Pancreas (tissue), 10 donors: ENCODE measurements at regions not wholly inside any gene's neighbourhood (a gene's known extent, or its start where the extent isn't known, plus 50 kb on each side); places are given as distances from the start of the nearest gene placed in this dataset.

ENCODE experiments used
- ATAC-seq, 4 donors: fragments of 200-7000 bp; cut with Tn5 transposase; one replicate each; pipeline versions ENCODE4 v1.8.0 to v1.9.1; 2020; ENCODE audit warnings: mild to moderate bottlenecking in 4 of 4, moderate library complexity in 4 of 4
- DNase-seq, 6 donors: peaks; one replicate each; pipeline ENCODE4 v3.0.0-alpha.2; 2020
- FAIRE-seq: peaks from 2 replicates; lab custom pipeline; 2012; peaks lifted over from hg19 to GRCh38; lab: Jason Lieb, UNC
- H3K27ac ChIP-seq, 4 donors: fragments of 200-600 bp; sonication (generic); 1 replicate in 3 of 4; 2 replicates in 1 of 4; pipeline versions ENCODE4 v1.5.0 to v1.8.0; 2020
- H3K27me3 ChIP-seq, 4 donors: fragments of 200-600 bp; one replicate each; pipeline ENCODE4 v1.8.0; 2021
- H3K36me3 ChIP-seq, 3 donors: fragments of 200-600 bp; sonication (generic) in 1 of 3; one replicate each; pipeline versions ENCODE4 v1.5.0 to v1.8.0; 2020 to 2021
- H3K4me1 ChIP-seq, 3 donors: fragments of 200-600 bp; one replicate each; pipeline ENCODE4 v1.8.0; 2021
- H3K4me3 ChIP-seq, 4 donors: fragments of 200-600 bp; sonication (generic) in 2 of 4; one replicate each; pipeline versions ENCODE4 v1.5.0 to v1.8.0; 2020 to 2021
- H3K9me3 ChIP-seq, 4 donors: fragments of 200-600 bp; one replicate each; pipeline ENCODE4 v1.8.0; 2021
- WGBS, 2 donors: extraction: QIAGEN DNeasy Blood & Tissue Kit; methylation state at CpG; one replicate each; pipeline ENCODE4 v1.1.7; 2013; 5-methylcytosine and 5-hydroxymethylcytosine counted together
- intact Hi-C, 3 donors: fragments of 100-400 bp; cut with DNase I; formaldehyde crosslinking; loops; one replicate each; pipeline versions ENCODE4 v1.11.1 to v1.14.2; 2022
- TF ChIP-seq, protein P1 (sequence below), 4 donors: fragments of 200-600 bp; sonication (generic) in 3 of 4; IDR thresholded peaks; one replicate each; pipeline versions ENCODE4 v1.5.0 to v1.8.0; 2021; ENCODE audit warnings: antibody characterized with exemption in 4 of 4
- donor health status: healthy with polysubstance abuse.
- donor health status: DM: no; HTN: no; CAD: no; lungs with moderate emphysema.
- donor health status: DM: no; HTN: no; CAD: no.
- donor health status: control.
- donor health status: control.
- donor health status: Bipolar disorder and iron deficiency.
- donor health status: DM: yes; HTN: yes; CAD: no.
- donor health status: DM: no; HTN: no; CAD: no.
- donor health status: DM: no; HTN: no; CAD: no.
- donor health status: DM: yes; HTN: yes; CAD: no.

DNA sequence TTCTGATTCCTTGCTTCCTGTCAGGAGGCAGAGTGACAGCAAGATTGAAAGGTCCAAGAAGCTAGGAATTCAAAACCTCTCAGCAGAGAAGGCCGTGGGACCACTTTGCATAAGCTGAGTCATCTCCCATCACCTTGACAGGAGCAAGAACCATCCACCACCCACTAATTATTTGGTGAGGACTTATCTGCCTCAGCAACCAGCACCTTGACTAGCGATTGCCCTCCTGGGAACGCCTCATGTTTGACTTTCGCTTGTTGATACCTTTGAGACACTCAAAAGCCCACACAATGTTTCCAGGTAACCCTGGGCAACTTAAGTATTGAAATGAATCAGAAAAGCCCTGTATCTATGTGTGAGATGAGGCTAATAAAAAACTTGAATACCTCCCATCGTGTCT, 233.5 kb upstream of the GYPA start:
- no peak for DNase-seq
- H3K9me3 ChIP-seq: no peaks in the 10 kb centered on the region
- no peaks in the 10 kb centered on the region for H3K27me3 ChIP-seq
- ATAC-seq: no peak
- no peak overlapping the region for H3K27ac ChIP-seq
- no peaks in the 10 kb centered on the region for H3K4me1 ChIP-seq
- TF ChIP-seq, protein P1, sequence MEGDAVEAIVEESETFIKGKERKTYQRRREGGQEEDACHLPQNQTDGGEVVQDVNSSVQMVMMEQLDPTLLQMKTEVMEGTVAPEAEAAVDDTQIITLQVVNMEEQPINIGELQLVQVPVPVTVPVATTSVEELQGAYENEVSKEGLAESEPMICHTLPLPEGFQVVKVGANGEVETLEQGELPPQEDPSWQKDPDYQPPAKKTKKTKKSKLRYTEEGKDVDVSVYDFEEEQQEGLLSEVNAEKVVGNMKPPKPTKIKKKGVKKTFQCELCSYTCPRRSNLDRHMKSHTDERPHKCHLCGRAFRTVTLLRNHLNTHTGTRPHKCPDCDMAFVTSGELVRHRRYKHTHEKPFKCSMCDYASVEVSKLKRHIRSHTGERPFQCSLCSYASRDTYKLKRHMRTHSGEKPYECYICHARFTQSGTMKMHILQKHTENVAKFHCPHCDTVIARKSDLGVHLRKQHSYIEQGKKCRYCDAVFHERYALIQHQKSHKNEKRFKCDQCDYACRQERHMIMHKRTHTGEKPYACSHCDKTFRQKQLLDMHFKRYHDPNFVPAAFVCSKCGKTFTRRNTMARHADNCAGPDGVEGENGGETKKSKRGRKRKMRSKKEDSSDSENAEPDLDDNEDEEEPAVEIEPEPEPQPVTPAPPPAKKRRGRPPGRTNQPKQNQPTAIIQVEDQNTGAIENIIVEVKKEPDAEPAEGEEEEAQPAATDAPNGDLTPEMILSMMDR (IDR thresholded peaks at IDR 0.05): no peak
- FAIRE-seq: no peak
- 42 to 45% methylated on average over 5 of the region's 5 CpGs for WGBS, 2 donors
- no peak overlapping the region for H3K4me3 ChIP-seq
- intact Hi-C loops: no loop called here
- no peaks in the 10 kb centered on the region for H3K36me3 ChIP-seq

DNA sequence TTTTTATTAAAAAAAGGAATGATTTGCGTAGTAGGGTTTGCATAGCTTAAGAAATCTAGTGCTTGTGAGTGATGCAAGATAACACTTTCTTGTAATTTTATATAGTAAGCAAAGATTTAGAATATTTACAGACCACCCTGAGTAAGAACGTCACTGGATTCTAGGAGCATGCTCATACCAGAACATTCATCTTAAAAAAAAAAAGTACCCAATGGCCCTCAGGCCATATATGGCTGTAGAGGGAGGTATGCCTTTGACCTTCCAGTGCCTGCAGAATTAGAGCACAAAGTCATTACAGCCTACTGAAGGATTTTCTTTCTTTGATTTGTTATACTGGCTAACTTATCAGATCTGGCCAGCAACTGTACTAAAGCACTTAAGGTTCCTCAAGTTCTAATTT, 236.3 kb upstream of the GYPA start:
- TF ChIP-seq, protein P1 (IDR thresholded peaks at IDR 0.05): no peak
- Histone ChIP-seq H3K4me3 (no peak overlapping the region), H3K9me3 (no peaks in the 10 kb centered on the region), H3K36me3 (no peaks in the 10 kb centered on the region), H3K27me3 (no peaks in the 10 kb centered on the region), H3K4me1 (no peaks in the 10 kb centered on the region), H3K27ac (no peak overlapping the region)
- no peak for ATAC-seq
- 52 to 58% methylated on average over 2 of the region's 2 CpGs for WGBS, 2 donors
- DNase-seq: no peak
- no peak for FAIRE-seq
- intact Hi-C loops: no loop called here

DNA sequence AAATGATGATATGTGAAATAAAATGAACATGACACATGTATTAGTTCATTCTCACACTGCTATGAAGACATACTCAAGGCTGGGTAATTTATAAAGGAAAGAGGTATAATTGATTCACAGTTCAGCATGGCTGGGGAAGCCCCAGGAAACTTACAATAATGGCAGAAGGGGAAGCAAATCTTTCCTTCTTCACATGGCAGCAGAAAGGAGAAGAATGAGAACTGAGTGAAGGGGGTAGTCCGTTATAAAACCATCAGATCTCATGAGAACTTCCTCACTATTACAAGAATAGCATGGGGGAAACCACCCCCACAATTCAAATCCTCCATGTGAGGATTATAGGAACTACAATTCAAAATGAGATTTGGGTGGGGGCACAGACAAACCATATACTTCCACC, 243.9 kb upstream of the GYPA start:
- WGBS, 2 donors: 42 to 81% methylated on average over 1 of the region's 1 CpG
- Histone ChIP-seq H3K4me3 (no peak overlapping the region), H3K27me3 (no peaks in the 10 kb centered on the region), H3K27ac (no peak overlapping the region), H3K9me3 (no peaks in the 10 kb centered on the region), H3K36me3 (no peaks in the 10 kb centered on the region), H3K4me1 (no peaks in the 10 kb centered on the region)
- DNase-seq (no peak), FAIRE-seq (no peak), ATAC-seq (no peak)
- intact Hi-C loops: no loop called here
- TF ChIP-seq, protein P1 (IDR thresholded peaks at IDR 0.05): no peak

DNA sequence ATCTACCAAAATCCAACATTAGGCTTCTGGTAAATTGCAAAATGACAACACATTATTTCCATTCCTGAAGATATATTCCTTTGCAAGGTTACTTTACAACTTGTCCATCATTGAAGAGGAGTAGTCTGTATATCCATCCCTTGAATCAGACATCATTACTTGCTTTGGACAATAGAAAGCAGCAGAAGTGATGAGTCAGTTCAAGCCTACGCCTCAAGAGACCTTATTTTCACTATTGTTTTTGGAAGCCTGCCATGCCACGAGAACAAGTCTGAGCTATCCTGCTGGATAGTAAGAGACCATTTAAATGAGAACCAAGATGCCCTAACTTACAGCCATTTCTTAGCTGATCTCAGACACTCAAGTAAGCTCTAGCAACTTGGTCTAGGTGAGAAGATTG, 246.0 kb upstream of the HHIP start:
- intact Hi-C loops: no loop called here
- TF ChIP-seq, protein P1 (IDR thresholded peaks at IDR 0.05): no peak
- Histone ChIP-seq H3K4me1 (no peaks in the 10 kb centered on the region), H3K27ac (no peak overlapping the region), H3K4me3 (no peak overlapping the region), H3K27me3 (no peaks in the 10 kb centered on the region), H3K9me3 (no peaks in the 10 kb centered on the region), H3K36me3 (no peaks in the 10 kb centered on the region)
- DNase-seq: no peak
- WGBS, 2 donors: 37 to 52% methylated on average over 2 of the region's 2 CpGs
- FAIRE-seq: no peak
- ATAC-seq: no peak

DNA sequence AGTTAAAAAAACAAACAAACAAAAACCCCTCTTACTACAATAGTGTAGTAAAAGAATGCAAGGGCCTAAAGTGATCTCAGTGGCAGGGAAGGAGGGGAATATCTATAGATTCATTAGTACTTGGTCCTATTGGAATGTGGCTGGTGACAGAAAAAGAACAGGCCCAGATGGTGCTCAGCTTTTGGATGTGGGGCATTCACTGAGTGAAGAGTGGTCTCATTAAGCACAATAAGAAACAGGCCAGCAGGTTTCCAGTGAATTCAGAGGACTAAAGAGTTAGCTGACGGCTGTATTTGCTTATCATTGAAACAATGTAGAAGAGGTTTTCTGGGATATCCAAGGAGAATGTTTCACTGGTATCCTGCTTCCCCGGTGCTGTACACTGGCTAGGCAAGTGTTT, 243.8 kb upstream of the HHIP start:
- H3K9me3 ChIP-seq: no peaks in the 10 kb centered on the region
- H3K4me3 ChIP-seq: no peak overlapping the region
- 61 to 66% methylated on average over 2 of the region's 2 CpGs for WGBS, 2 donors
- no peak overlapping the region for H3K27ac ChIP-seq
- ATAC-seq: no peak
- FAIRE-seq: no peak
- H3K4me1 ChIP-seq: no peaks in the 10 kb centered on the region
- intact Hi-C loops: no loop called here
- no peaks in the 10 kb centered on the region for H3K27me3 ChIP-seq
- no peaks in the 10 kb centered on the region for H3K36me3 ChIP-seq
- TF ChIP-seq, protein P1 (IDR thresholded peaks at IDR 0.05): no peak
- no peak for DNase-seq
